ENCODE measurements at regions not wholly inside any gene's neighbourhood (a gene's known extent, or its start where the extent isn't known, plus 50 kb on each side); places are given as distances from the start of the nearest gene placed in this dataset.

GRCh38 chr1:218810306-218810705 is 363.4 kb upstream of the LYPLAL1 start:
- Histone ChIP-seq H3K79me2 (ENCODE audit: control insufficient read depth, insufficient read depth, low read length) (no peaks in the 10 kb centered on the region), H3K4me3 (no peak overlapping the region), H3K9me3 (replicated peaks; ENCODE audit: control insufficient read depth, insufficient read depth, low read length) (no peaks in the 10 kb centered on the region), H3K9ac (ENCODE audit: control insufficient read depth, insufficient read depth, low read length) (no peak overlapping the region), H3K4me2 (ENCODE audit: control insufficient read depth, insufficient read depth) (no peak overlapping the region), H3K36me3 (ENCODE audit: control insufficient read depth in 2 of 2, insufficient read depth in 2 of 2, low read length in 1 of 2) (no peaks in the 10 kb centered on the region), H2AFZ (ENCODE audit: control insufficient read depth, low read depth, low read length) (no peak overlapping the region), H4K20me1 (ENCODE audit: control insufficient read depth, insufficient read depth) (no peaks in the 10 kb centered on the region), H3K27me3 (replicated peaks in 1 of 2; ENCODE audit: control insufficient read depth in 2 of 2, insufficient read depth in 2 of 2, low read length in 1 of 2) (no peaks in the 10 kb centered on the region), H3K27ac (ENCODE audit: control insufficient read depth, insufficient read depth) (no peak overlapping the region), H3K4me1 (ENCODE audit: control insufficient read depth, insufficient read depth, low read length) (no peaks in the 10 kb centered on the region)
- 62% methylated on average over 3 of the region's 3 CpGs for WGBS (ENCODE audit: insufficient coverage, insufficient replicate concordance, low lambda C conversion rate, missing lambda C conversion rate)
- CTCF ChIA-PET = no interaction called here
- DNase-seq (ENCODE audit: low read depth, low spot score) (no peak), FAIRE-seq (no peak), ATAC-seq (no peak)
- TF ChIP-seq E2F4 (IDR thresholded peaks at IDR 0.05; ENCODE audit: low read depth, low read length) (no peak), SMARCA5 (IDR thresholded peaks at IDR 0.05) (no peak), SIX5 (IDR thresholded peaks at IDR 0.05; ENCODE audit: low read depth, low read length, severe bottlenecking) (no peak), CHD4 (IDR thresholded peaks at IDR 0.05) (no peak), ZBED1 (IDR thresholded peaks at IDR 0.05; ENCODE audit: borderline replicate concordance) (no peak), GATAD2B (conservative IDR thresholded peaks at IDR 0.05; ENCODE audit: low read depth) (no peak), RAD21 (IDR thresholded peaks at IDR 0.05; ENCODE audit: insufficient read depth, low read depth, low read length) (no peak), PAX8 (IDR thresholded peaks at IDR 0.05) (no peak), HDAC2 (IDR thresholded peaks at IDR 0.05) (no peak), USF1 (IDR thresholded peaks at IDR 0.05; ENCODE audit: borderline replicate concordance, extremely low read length, insufficient read depth, low read depth, low read length) (no peak), ATF3 (IDR thresholded peaks at IDR 0.05; ENCODE audit: borderline replicate concordance, extremely low read depth, low read depth, low read length) (no peak), POLR2AphosphoS5 (IDR thresholded peaks at IDR 0.05; ENCODE audit: low read length) (no peak), CBX5 (IDR thresholded peaks at IDR 0.05; ENCODE audit: low read depth) (no peak), LARP7 (IDR thresholded peaks at IDR 0.05) (no peak), MXI1 (IDR thresholded peaks at IDR 0.05; ENCODE audit: low read depth, low read length) (no peak), KDM1A (IDR thresholded peaks at IDR 0.05; ENCODE audit: borderline replicate concordance) (no peak), BRCA1 (IDR thresholded peaks at IDR 0.05; ENCODE audit: low read depth, low read length) (no peak), PML (IDR thresholded peaks at IDR 0.05; ENCODE audit: low read length) (no peak), RB1 (IDR thresholded peaks at IDR 0.05; ENCODE audit: borderline replicate concordance) (no peak)
- in situ Hi-C loops (cut with MboI) = no loop called here
- intact Hi-C loops (cut with micrococcal nuclease; ENCODE audit: unreplicated experiment) = no loop called here
- POLR2A ChIA-PET = no interaction called here
- RAD21 ChIA-PET (ENCODE audit: unreplicated experiment) = no interaction called here
- BruUV-seq (replicated peaks) = no TSS peak
- SMC1A ChIA-PET (ENCODE audit: uncharacterized antibody, unreplicated experiment) = no interaction called here

All from GM12878 (cell line).